SU-DHL-6 (cell line): ENCODE measurements at regions not wholly inside any gene's neighbourhood (a gene's known extent, or its start where the extent isn't known, plus 50 kb on each side); places are given as distances from the start of the nearest gene placed in this dataset.

Source experiments
- EZH2phosphoT487 ChIP-seq: fragments of 200-600 bp; sonication (generic), shearing (Covaris generic); conservative IDR thresholded peaks from 2 replicates; pipeline ENCODE4 v1.6.1; 2018; ENCODE audit warnings: mild to moderate bottlenecking, antibody characterized with exemption, low read length, moderate library complexity, mixed read lengths
- TF ChIP-seq, protein P1 (sequence below): fragments of 200-600 bp; sonication (generic); IDR thresholded peaks from one replicate; pipeline ENCODE4 v1.5.1; 2017; ENCODE audit warnings: antibody characterized with exemption, mild to moderate bottlenecking, low read length, moderate library complexity; ENCODE audit not compliant: insufficient read depth, poor library complexity, severe bottlenecking

GRCh38 chrX:97898798-97899197 is 1015.1 kb downstream of the RPA4 start:
- TF ChIP-seq, protein P1, sequence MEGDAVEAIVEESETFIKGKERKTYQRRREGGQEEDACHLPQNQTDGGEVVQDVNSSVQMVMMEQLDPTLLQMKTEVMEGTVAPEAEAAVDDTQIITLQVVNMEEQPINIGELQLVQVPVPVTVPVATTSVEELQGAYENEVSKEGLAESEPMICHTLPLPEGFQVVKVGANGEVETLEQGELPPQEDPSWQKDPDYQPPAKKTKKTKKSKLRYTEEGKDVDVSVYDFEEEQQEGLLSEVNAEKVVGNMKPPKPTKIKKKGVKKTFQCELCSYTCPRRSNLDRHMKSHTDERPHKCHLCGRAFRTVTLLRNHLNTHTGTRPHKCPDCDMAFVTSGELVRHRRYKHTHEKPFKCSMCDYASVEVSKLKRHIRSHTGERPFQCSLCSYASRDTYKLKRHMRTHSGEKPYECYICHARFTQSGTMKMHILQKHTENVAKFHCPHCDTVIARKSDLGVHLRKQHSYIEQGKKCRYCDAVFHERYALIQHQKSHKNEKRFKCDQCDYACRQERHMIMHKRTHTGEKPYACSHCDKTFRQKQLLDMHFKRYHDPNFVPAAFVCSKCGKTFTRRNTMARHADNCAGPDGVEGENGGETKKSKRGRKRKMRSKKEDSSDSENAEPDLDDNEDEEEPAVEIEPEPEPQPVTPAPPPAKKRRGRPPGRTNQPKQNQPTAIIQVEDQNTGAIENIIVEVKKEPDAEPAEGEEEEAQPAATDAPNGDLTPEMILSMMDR = no peak
- TF ChIP-seq EZH2phosphoT487 = no peak
